Left colon (tissue), 2 donors: ENCODE measurements at regions not wholly inside any gene's neighbourhood (a gene's known extent, or its start where the extent isn't known, plus 50 kb on each side); places are given as distances from the start of the nearest gene placed in this dataset.

Experiments
- ATAC-seq: fragments of 200-7000 bp; cut with Tn5 transposase; one replicate; pipeline ENCODE4 v1.9.1; 2020; ENCODE audit warnings: mild to moderate bottlenecking, moderate library complexity
- DNase-seq, 2 donors: peaks; one replicate each; pipeline ENCODE4 v3.0.0-alpha.2; 2020
- intact Hi-C, 2 donors: fragments of 100-400 bp; cut with DNase I in 1 of 2; cut with micrococcal nuclease in 1 of 2; formaldehyde crosslinking; loops; one replicate each; pipeline versions ENCODE4 v1.11.2 to v1.14.0; 2022; cut with DNase I, micrococcal nuclease
- donor health status: DM: no; HTN: no; CAD: no.
- donor health status: DM: yes; HTN: yes; CAD: no.

- ATAC-seq = no peak
- intact Hi-C loops = no loop called here
- DNase-seq = no peak
Observed at GRCh38 chr6:163893609-163894189, 479.2 kb downstream of the QKI start.

GRCh38 chr6:163892824-163893561 is 478.5 kb downstream of the QKI start:
- DNase-seq (no peak), ATAC-seq (no peak)

GRCh38 chr6:163889904-163890514 is 475.5 kb downstream of the QKI start:
- intact Hi-C loops = no loop called here
- no peak for ATAC-seq

More at GRCh38 chr6:163892824-163893561, 478.5 kb downstream of the QKI start:
- intact Hi-C loops = no loop called here

GRCh38 chr6:163888030-163888819 is 473.7 kb downstream of the QKI start:
- ATAC-seq (no peak), DNase-seq (no peak)
- intact Hi-C loops = no loop called here

More at GRCh38 chr6:163889904-163890514, 475.5 kb downstream of the QKI start:
- no peak for DNase-seq

- no peak for DNase-seq
- intact Hi-C loops = no loop called here
- no peak for ATAC-seq
Observed at GRCh38 chr6:163886428-163886827, 471.9 kb downstream of the QKI start.

- DNase-seq = no peak
- ATAC-seq = no peak
- intact Hi-C loops = no loop called here
Observed at GRCh38 chr6:163883984-163884383, 469.5 kb downstream of the QKI start.

GRCh38 chr6:163878698-163879097 is 464.2 kb downstream of the QKI start:
- no peak for ATAC-seq
- no peak for DNase-seq
- intact Hi-C loops = no loop called here

- intact Hi-C loops = no loop called here
- ATAC-seq = no peak
- no peak for DNase-seq
Observed at GRCh38 chr6:163877877-163878639, 463.5 kb downstream of the QKI start.

GRCh38 chr6:163876391-163876790 is 461.9 kb downstream of the QKI start:
- no peak for DNase-seq
- intact Hi-C loops = no loop called here
- ATAC-seq = no peak

- DNase-seq (no peak), ATAC-seq (no peak)
- intact Hi-C loops = no loop called here
Observed at GRCh38 chr6:163874784-163875183, 460.3 kb downstream of the QKI start.

- ATAC-seq = no peak
- no peak for DNase-seq
- intact Hi-C loops = no loop called here
Observed at GRCh38 chr6:163872335-163872734, 457.8 kb downstream of the QKI start.

GRCh38 chr6:163871616-163872015 is 457.1 kb downstream of the QKI start:
- intact Hi-C loops = no loop called here
- no peak for ATAC-seq
- no peak for DNase-seq

- DNase-seq = no peak
- intact Hi-C loops = no loop called here
- ATAC-seq = no peak
Observed at GRCh38 chr6:163867518-163868292, 453.2 kb downstream of the QKI start.

- DNase-seq (no peak), ATAC-seq (no peak)
- intact Hi-C loops = no loop called here
Observed at GRCh38 chr6:163866192-163866591, 451.7 kb downstream of the QKI start.

- DNase-seq (no peak), ATAC-seq (no peak)
- intact Hi-C loops = no loop called here
Observed at GRCh38 chr6:163863565-163863964, 449.0 kb downstream of the QKI start.

- intact Hi-C loops = no loop called here
Observed at GRCh38 chr6:163862701-163863100, 448.2 kb downstream of the QKI start.

GRCh38 chr6:163861627-163862026 is 447.1 kb downstream of the QKI start:
- intact Hi-C loops = no loop called here
- ATAC-seq = no peak
- DNase-seq = no peak

More at GRCh38 chr6:163862701-163863100, 448.2 kb downstream of the QKI start:
- DNase-seq = no peak
- ATAC-seq = no peak
